ENCODE measurements at regions not wholly inside any gene's neighbourhood (a gene's known extent, or its start where the extent isn't known, plus 50 kb on each side); places are given as distances from the start of the nearest gene placed in this dataset.

GRCh38 chr19:30309176-30309575 lies 63.0 kb upstream of the ZNF536 start:
- no peak for DNase-seq

GRCh38 chr19:30309905-30310601 lies 62.1 kb upstream of the ZNF536 start:
- no peak for DNase-seq

GRCh38 chr19:30310602-30311263 lies 61.5 kb upstream of the ZNF536 start:
- DNase-seq = no peak

GRCh38 chr19:30311911-30312310 lies 60.3 kb upstream of the ZNF536 start:
- DNase-seq = no peak

- no peak for DNase-seq
Measured at GRCh38 chr19:30312582-30313352, 59.4 kb upstream of the ZNF536 start.

- DNase-seq = no peak
Measured at GRCh38 chr19:30313353-30313750, 58.8 kb upstream of the ZNF536 start.

- DNase-seq = no peak
Measured at GRCh38 chr19:30314056-30314804, 58.0 kb upstream of the ZNF536 start.

- DNase-seq = no peak
Measured at GRCh38 chr19:30314805-30315155, 57.4 kb upstream of the ZNF536 start.

- no peak for DNase-seq
Measured at GRCh38 chr19:30315159-30315558, 57.0 kb upstream of the ZNF536 start.

GRCh38 chr19:30316000-30316491 lies 56.1 kb upstream of the ZNF536 start:
- no peak for DNase-seq

GRCh38 chr19:30316560-30317106 lies 55.6 kb upstream of the ZNF536 start:
- no peak for DNase-seq

GRCh38 chr19:30317403-30317802 lies 54.8 kb upstream of the ZNF536 start:
- DNase-seq = no peak

- DNase-seq = no peak
Measured at GRCh38 chr19:30318261-30318660, 53.9 kb upstream of the ZNF536 start.

GRCh38 chr19:30318936-30319335 lies 53.2 kb upstream of the ZNF536 start:
- DNase-seq = no peak

- DNase-seq = no peak
Measured at GRCh38 chr19:30319411-30319810, 52.8 kb upstream of the ZNF536 start.

- DNase-seq = no peak
Measured at GRCh38 chr19:30319876-30320275, 52.3 kb upstream of the ZNF536 start.

- no peak for DNase-seq
Measured at GRCh38 chr19:30320466-30320865, 51.7 kb upstream of the ZNF536 start.

- DNase-seq = no peak
Measured at GRCh38 chr19:30320916-30321315, 51.3 kb upstream of the ZNF536 start.
